VCaP (cell line): ENCODE measurements at regions not wholly inside any gene's neighbourhood (a gene's known extent, or its start where the extent isn't known, plus 50 kb on each side); places are given as distances from the start of the nearest gene placed in this dataset.

ENCODE experiments used
- H3K27ac ChIP-seq: fragments of 450-650 bp; 2 replicates; pipeline ENCODE4 v1.5.1; 2017
- TF ChIP-seq, protein P1 (sequence below): fragments of 450-650 bp; conservative IDR thresholded peaks from 2 replicates; pipeline ENCODE4 v1.5.1; 2017; ENCODE audit warnings: mild to moderate bottlenecking, moderate library complexity

- no peak overlapping the region for H3K27ac ChIP-seq
- TF ChIP-seq, protein P1, sequence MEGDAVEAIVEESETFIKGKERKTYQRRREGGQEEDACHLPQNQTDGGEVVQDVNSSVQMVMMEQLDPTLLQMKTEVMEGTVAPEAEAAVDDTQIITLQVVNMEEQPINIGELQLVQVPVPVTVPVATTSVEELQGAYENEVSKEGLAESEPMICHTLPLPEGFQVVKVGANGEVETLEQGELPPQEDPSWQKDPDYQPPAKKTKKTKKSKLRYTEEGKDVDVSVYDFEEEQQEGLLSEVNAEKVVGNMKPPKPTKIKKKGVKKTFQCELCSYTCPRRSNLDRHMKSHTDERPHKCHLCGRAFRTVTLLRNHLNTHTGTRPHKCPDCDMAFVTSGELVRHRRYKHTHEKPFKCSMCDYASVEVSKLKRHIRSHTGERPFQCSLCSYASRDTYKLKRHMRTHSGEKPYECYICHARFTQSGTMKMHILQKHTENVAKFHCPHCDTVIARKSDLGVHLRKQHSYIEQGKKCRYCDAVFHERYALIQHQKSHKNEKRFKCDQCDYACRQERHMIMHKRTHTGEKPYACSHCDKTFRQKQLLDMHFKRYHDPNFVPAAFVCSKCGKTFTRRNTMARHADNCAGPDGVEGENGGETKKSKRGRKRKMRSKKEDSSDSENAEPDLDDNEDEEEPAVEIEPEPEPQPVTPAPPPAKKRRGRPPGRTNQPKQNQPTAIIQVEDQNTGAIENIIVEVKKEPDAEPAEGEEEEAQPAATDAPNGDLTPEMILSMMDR: no peak
Measured at GRCh38 chr6:2594868-2595267, 155.9 kb downstream of the MYLK4 start.

DNA sequence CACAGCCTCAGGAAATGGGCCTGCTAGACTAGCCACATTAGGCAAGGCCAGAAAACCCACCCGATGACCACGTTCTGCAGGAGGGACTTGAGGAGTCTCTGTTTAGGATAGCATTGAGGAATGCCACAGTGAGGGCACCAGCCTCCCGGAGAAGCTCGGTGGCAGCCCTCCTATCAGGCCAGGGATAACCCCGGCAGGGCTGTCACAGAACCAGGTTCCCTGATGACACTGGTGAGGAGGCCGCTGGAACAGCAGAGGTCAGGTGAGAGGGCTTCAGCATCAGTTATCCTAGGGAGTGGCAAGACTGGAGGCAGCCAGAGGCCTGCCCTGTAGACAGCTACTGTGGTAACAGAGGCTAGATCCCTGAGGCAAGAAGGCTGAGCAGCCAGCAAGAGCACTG is 157.6 kb downstream of the MYLK4 start:
- TF ChIP-seq, protein P1: no peak
- H3K27ac ChIP-seq: no peak overlapping the region

- no peak overlapping the region for H3K27ac ChIP-seq
- TF ChIP-seq, protein P1: no peak
Measured at GRCh38 chr6:2589171-2589661, 161.5 kb downstream of the MYLK4 start.

DNA sequence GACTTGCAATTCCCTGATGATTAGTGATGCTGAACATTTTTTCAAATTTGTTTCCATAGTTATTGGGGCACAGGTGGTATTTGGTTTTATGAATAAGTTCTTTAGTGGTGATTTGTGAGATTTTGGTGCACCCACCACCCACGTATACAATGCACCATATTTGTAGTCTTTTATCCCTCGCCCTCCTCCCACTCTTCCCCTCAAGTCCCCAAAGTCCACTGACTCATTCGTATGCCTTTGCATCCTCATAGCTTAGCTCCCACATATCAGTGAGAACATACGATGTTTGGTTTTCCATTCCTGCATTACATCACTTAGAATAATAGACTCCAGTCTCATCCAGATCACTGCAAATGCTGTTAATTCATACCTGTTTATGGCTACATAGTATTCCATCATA is 167.3 kb downstream of the MYLK4 start:
- H3K27ac ChIP-seq: no peak overlapping the region
- TF ChIP-seq, protein P1: no peak

GRCh38 chr6:2582268-2582667 is 168.5 kb downstream of the MYLK4 start:
- H3K27ac ChIP-seq: no peak overlapping the region
- TF ChIP-seq, protein P1: no peak

- TF ChIP-seq, protein P1: no peak
- no peak overlapping the region for H3K27ac ChIP-seq
Measured at GRCh38 chr6:2581611-2582010, 169.1 kb downstream of the MYLK4 start.

DNA sequence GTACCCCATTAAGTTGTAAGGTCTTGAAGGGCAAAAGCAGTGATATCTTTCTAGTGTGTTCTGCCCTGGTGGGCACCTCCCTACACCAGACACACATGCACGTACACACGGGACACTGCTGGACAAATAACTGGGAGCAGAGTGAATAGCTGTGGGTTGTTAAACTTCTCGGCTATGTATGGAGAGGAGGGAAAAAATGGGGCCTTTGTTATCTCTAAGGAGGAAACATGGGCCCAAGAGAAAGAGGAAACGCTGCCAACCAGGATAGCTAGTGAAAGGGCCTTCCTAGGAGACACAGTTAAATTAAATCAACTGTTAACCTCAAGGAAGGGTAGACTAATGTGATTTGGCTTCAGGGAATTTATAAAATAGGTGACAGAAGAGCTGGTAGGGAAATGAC is 169.7 kb downstream of the MYLK4 start:
- TF ChIP-seq, protein P1: no peak

More for the DNA sequence above, 169.7 kb downstream of the MYLK4 start:
- no peak overlapping the region for H3K27ac ChIP-seq
